ENCODE measurements at regions not wholly inside any gene's neighbourhood (a gene's known extent, or its start where the extent isn't known, plus 50 kb on each side); places are given as distances from the start of the nearest gene placed in this dataset.

- no peak overlapping the region for H3K4me3 ChIP-seq (ENCODE audit: low read length)
- intact Hi-C loops (cut with micrococcal nuclease) = no loop called here
- no peak overlapping the region for H3K4me3 Mint-ChIP-seq
These were observed 632.1 kb upstream of the AADAT start for GRCh38 chr4:170721812-170722373.

GRCh38 chr4:170716868-170717267 lies 627.1 kb upstream of the AADAT start:
- Histone ChIP-seq H3K4me3 (ENCODE audit: low read length) (no peak overlapping the region), H3K36me3 (ENCODE audit: control insufficient read depth in 2 of 3, insufficient read depth in 3 of 3, low read length in 3 of 3) (no peaks in the 10 kb centered on the region), H3K9me3 (ENCODE audit: control insufficient read depth in 2 of 3, low read length in 3 of 3) (no peaks in the 10 kb centered on the region), H3K4me1 (ENCODE audit: control insufficient read depth in 2 of 2, insufficient read depth in 2 of 2, low read length in 2 of 2) (no peaks in the 10 kb centered on the region), H3K27ac (ENCODE audit: low read depth, low read length) (no peak overlapping the region), H3K27me3 (ENCODE audit: control insufficient read depth in 2 of 2, insufficient read depth in 2 of 2, low read length in 2 of 2) (no peaks in the 10 kb centered on the region)
- H3K9me3 Mint-ChIP-seq = peaks cover 0 to 11% (median 3%) of the 10 kb centered on the region in 11 donors
- POLR2A ChIA-PET = no interaction called here
- CTCF ChIA-PET = no interaction called here
- intact Hi-C loops (cut with micrococcal nuclease) = no loop called here
- H3K27me3 Mint-ChIP-seq = no peaks in the 10 kb centered on the region
- DNase-seq (no peak), ATAC-seq (no peak)
- no peak overlapping the region for H3K27ac Mint-ChIP-seq
- no peaks in the 10 kb centered on the region for H3K36me3 Mint-ChIP-seq
- no peaks in the 10 kb centered on the region for H3K4me1 Mint-ChIP-seq
- no peak overlapping the region for H3K4me3 Mint-ChIP-seq

More at GRCh38 chr4:170721812-170722373, 632.1 kb upstream of the AADAT start:
- CTCF ChIA-PET = no interaction called here
- ATAC-seq (no peak), DNase-seq (no peak)
- H3K27ac ChIP-seq (ENCODE audit: low read depth, low read length) = no peak overlapping the region
- Mint-ChIP-seq H3K4me1 (no peaks in the 10 kb centered on the region), H3K27ac (no peak overlapping the region), H3K9me3 (peaks cover 0 to 18% (median 2%) of the 10 kb centered on the region in 11 donors), H3K36me3 (no peaks in the 10 kb centered on the region), H3K27me3 (no peaks in the 10 kb centered on the region)
- POLR2A ChIA-PET = no interaction called here
- H3K9me3 ChIP-seq (ENCODE audit: control insufficient read depth in 2 of 3, low read length in 3 of 3) = no peaks in the 10 kb centered on the region
- no peaks in the 10 kb centered on the region for H3K36me3 ChIP-seq (ENCODE audit: control insufficient read depth in 2 of 3, insufficient read depth in 3 of 3, low read length in 3 of 3)
- H3K4me1 ChIP-seq (ENCODE audit: control insufficient read depth in 2 of 2, insufficient read depth in 2 of 2, low read length in 2 of 2) = no peaks in the 10 kb centered on the region
- H3K27me3 ChIP-seq (ENCODE audit: control insufficient read depth in 2 of 2, insufficient read depth in 2 of 2, low read length in 2 of 2) = no peaks in the 10 kb centered on the region

GRCh38 chr4:170705907-170706306 lies 616.2 kb upstream of the AADAT start:
- Mint-ChIP-seq H3K9me3 (peaks cover 0 to 6% (median 0%) of the 10 kb centered on the region in 11 donors), H3K27me3 (no peaks in the 10 kb centered on the region), H3K27ac (no peak overlapping the region), H3K4me3 (no peak overlapping the region), H3K4me1 (no peaks in the 10 kb centered on the region), H3K36me3 (no peaks in the 10 kb centered on the region)
- ATAC-seq (no peak), DNase-seq (no peak)
- Histone ChIP-seq H3K27ac (ENCODE audit: low read depth, low read length) (no peak overlapping the region), H3K36me3 (ENCODE audit: control insufficient read depth in 2 of 3, insufficient read depth in 3 of 3, low read length in 3 of 3) (no peaks in the 10 kb centered on the region), H3K9me3 (ENCODE audit: control insufficient read depth in 2 of 3, low read length in 3 of 3) (no peaks in the 10 kb centered on the region), H3K4me1 (ENCODE audit: control insufficient read depth in 2 of 2, insufficient read depth in 2 of 2, low read length in 2 of 2) (no peaks in the 10 kb centered on the region), H3K4me3 (ENCODE audit: low read length) (no peak overlapping the region), H3K27me3 (ENCODE audit: control insufficient read depth in 2 of 2, insufficient read depth in 2 of 2, low read length in 2 of 2) (no peaks in the 10 kb centered on the region)
- ChIA-PET CTCF (no interaction called here), POLR2A (no interaction called here)
- intact Hi-C loops (cut with micrococcal nuclease) = no loop called here

- DNase-seq (no peak), ATAC-seq (no peak)
- no peaks in the 10 kb centered on the region for H3K9me3 ChIP-seq (ENCODE audit: control insufficient read depth in 2 of 3, low read length in 3 of 3)
- no peaks in the 10 kb centered on the region for H3K36me3 ChIP-seq (ENCODE audit: control insufficient read depth in 2 of 3, insufficient read depth in 3 of 3, low read length in 3 of 3)
- ChIA-PET POLR2A (no interaction called here), CTCF (no interaction called here)
- Mint-ChIP-seq H3K4me1 (no peaks in the 10 kb centered on the region), H3K9me3 (peaks cover 0 to 10% (median 0%) of the 10 kb centered on the region in 11 donors), H3K27me3 (no peaks in the 10 kb centered on the region), H3K27ac (no peak overlapping the region), H3K4me3 (no peak overlapping the region), H3K36me3 (no peaks in the 10 kb centered on the region)
- H3K27me3 ChIP-seq (ENCODE audit: control insufficient read depth in 2 of 2, insufficient read depth in 2 of 2, low read length in 2 of 2) = no peaks in the 10 kb centered on the region
- intact Hi-C loops (cut with micrococcal nuclease) = no loop called here
- no peak overlapping the region for H3K27ac ChIP-seq (ENCODE audit: low read depth, low read length)
- no peaks in the 10 kb centered on the region for H3K4me1 ChIP-seq (ENCODE audit: control insufficient read depth in 2 of 2, insufficient read depth in 2 of 2, low read length in 2 of 2)
- no peak overlapping the region for H3K4me3 ChIP-seq (ENCODE audit: low read length)
These were observed 610.3 kb upstream of the AADAT start for GRCh38 chr4:170700064-170700463.

- Histone ChIP-seq H3K36me3 (ENCODE audit: control insufficient read depth in 2 of 3, insufficient read depth in 3 of 3, low read length in 3 of 3) (no peaks in the 10 kb centered on the region), H3K4me1 (ENCODE audit: control insufficient read depth in 2 of 2, insufficient read depth in 2 of 2, low read length in 2 of 2) (no peaks in the 10 kb centered on the region), H3K9me3 (ENCODE audit: control insufficient read depth in 2 of 3, low read length in 3 of 3) (no peaks in the 10 kb centered on the region), H3K27me3 (ENCODE audit: control insufficient read depth in 2 of 2, insufficient read depth in 2 of 2, low read length in 2 of 2) (no peaks in the 10 kb centered on the region), H3K4me3 (ENCODE audit: low read length) (no peak overlapping the region), H3K27ac (ENCODE audit: low read depth, low read length) (no peak overlapping the region)
- CTCF ChIA-PET = no interaction called here
- POLR2A ChIA-PET = no interaction called here
- no peak overlapping the region for H3K27ac Mint-ChIP-seq
- DNase-seq (no peak), ATAC-seq (no peak)
- no peaks in the 10 kb centered on the region for H3K36me3 Mint-ChIP-seq
- no peak overlapping the region for H3K4me3 Mint-ChIP-seq
- intact Hi-C loops (cut with micrococcal nuclease) = no loop called here
- H3K9me3 Mint-ChIP-seq = peaks cover 0 to 7% (median 2%) of the 10 kb centered on the region in 11 donors
- no peaks in the 10 kb centered on the region for H3K27me3 Mint-ChIP-seq
- no peaks in the 10 kb centered on the region for H3K4me1 Mint-ChIP-seq
These were observed 608.6 kb upstream of the AADAT start for GRCh38 chr4:170698334-170698733.

GRCh38 chr4:170697845-170698244 lies 608.1 kb upstream of the AADAT start:
- intact Hi-C loops (cut with micrococcal nuclease) = no loop called here
- no peak for ATAC-seq
- Mint-ChIP-seq H3K4me1 (no peaks in the 10 kb centered on the region), H3K36me3 (no peaks in the 10 kb centered on the region), H3K4me3 (no peak overlapping the region), H3K27ac (no peak overlapping the region), H3K27me3 (no peaks in the 10 kb centered on the region), H3K9me3 (peaks cover 0 to 7% (median 2%) of the 10 kb centered on the region in 11 donors)
- DNase-seq = no peak
- no peak overlapping the region for H3K4me3 ChIP-seq (ENCODE audit: low read length)
- ChIA-PET CTCF (no interaction called here), POLR2A (no interaction called here)
- no peaks in the 10 kb centered on the region for H3K4me1 ChIP-seq (ENCODE audit: control insufficient read depth in 2 of 2, insufficient read depth in 2 of 2, low read length in 2 of 2)
- H3K27ac ChIP-seq (ENCODE audit: low read depth, low read length) = no peak overlapping the region
- no peaks in the 10 kb centered on the region for H3K9me3 ChIP-seq (ENCODE audit: control insufficient read depth in 2 of 3, low read length in 3 of 3)
- no peaks in the 10 kb centered on the region for H3K27me3 ChIP-seq (ENCODE audit: control insufficient read depth in 2 of 2, insufficient read depth in 2 of 2, low read length in 2 of 2)
- H3K36me3 ChIP-seq (ENCODE audit: control insufficient read depth in 2 of 3, insufficient read depth in 3 of 3, low read length in 3 of 3) = no peaks in the 10 kb centered on the region

- H3K4me1 ChIP-seq (ENCODE audit: control insufficient read depth in 2 of 2, insufficient read depth in 2 of 2, low read length in 2 of 2) = no peaks in the 10 kb centered on the region
- ATAC-seq (no peak), DNase-seq (no peak)
- Mint-ChIP-seq H3K4me1 (no peaks in the 10 kb centered on the region), H3K9me3 (peaks cover 0 to 7% (median 2%) of the 10 kb centered on the region in 11 donors), H3K27me3 (no peaks in the 10 kb centered on the region), H3K36me3 (no peaks in the 10 kb centered on the region), H3K27ac (no peak overlapping the region), H3K4me3 (no peak overlapping the region)
- CTCF ChIA-PET = no interaction called here
- no peaks in the 10 kb centered on the region for H3K27me3 ChIP-seq (ENCODE audit: control insufficient read depth in 2 of 2, insufficient read depth in 2 of 2, low read length in 2 of 2)
- no peak overlapping the region for H3K4me3 ChIP-seq (ENCODE audit: low read length)
- POLR2A ChIA-PET = no interaction called here
- no peak overlapping the region for H3K27ac ChIP-seq (ENCODE audit: low read depth, low read length)
- no peaks in the 10 kb centered on the region for H3K9me3 ChIP-seq (ENCODE audit: control insufficient read depth in 2 of 3, low read length in 3 of 3)
- no peaks in the 10 kb centered on the region for H3K36me3 ChIP-seq (ENCODE audit: control insufficient read depth in 2 of 3, insufficient read depth in 3 of 3, low read length in 3 of 3)
- intact Hi-C loops (cut with micrococcal nuclease) = no loop called here
These were observed 607.3 kb upstream of the AADAT start for GRCh38 chr4:170697045-170697444.
